ENCODE measurements at regions not wholly inside any gene's neighbourhood (a gene's known extent, or its start where the extent isn't known, plus 50 kb on each side); places are given as distances from the start of the nearest gene placed in this dataset.

- no peak for TF ChIP-seq EP300 (IDR thresholded peaks at IDR 0.05; ENCODE audit: borderline replicate concordance)
- TF ChIP-seq, protein P1, sequence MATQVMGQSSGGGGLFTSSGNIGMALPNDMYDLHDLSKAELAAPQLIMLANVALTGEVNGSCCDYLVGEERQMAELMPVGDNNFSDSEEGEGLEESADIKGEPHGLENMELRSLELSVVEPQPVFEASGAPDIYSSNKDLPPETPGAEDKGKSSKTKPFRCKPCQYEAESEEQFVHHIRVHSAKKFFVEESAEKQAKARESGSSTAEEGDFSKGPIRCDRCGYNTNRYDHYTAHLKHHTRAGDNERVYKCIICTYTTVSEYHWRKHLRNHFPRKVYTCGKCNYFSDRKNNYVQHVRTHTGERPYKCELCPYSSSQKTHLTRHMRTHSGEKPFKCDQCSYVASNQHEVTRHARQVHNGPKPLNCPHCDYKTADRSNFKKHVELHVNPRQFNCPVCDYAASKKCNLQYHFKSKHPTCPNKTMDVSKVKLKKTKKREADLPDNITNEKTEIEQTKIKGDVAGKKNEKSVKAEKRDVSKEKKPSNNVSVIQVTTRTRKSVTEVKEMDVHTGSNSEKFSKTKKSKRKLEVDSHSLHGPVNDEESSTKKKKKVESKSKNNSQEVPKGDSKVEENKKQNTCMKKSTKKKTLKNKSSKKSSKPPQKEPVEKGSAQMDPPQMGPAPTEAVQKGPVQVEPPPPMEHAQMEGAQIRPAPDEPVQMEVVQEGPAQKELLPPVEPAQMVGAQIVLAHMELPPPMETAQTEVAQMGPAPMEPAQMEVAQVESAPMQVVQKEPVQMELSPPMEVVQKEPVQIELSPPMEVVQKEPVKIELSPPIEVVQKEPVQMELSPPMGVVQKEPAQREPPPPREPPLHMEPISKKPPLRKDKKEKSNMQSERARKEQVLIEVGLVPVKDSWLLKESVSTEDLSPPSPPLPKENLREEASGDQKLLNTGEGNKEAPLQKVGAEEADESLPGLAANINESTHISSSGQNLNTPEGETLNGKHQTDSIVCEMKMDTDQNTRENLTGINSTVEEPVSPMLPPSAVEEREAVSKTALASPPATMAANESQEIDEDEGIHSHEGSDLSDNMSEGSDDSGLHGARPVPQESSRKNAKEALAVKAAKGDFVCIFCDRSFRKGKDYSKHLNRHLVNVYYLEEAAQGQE (IDR thresholded peaks at IDR 0.05; ENCODE audit: low read depth): no peak
- no peak for TF ChIP-seq TAF1 (IDR thresholded peaks at IDR 0.05; ENCODE audit: low read depth)
Observed at GRCh38 chr6:74756923-74757322, 448.9 kb downstream of the COL12A1 start.

All from Ishikawa (cell line).